Endothelial cell of umbilical vein (primary cell): ENCODE measurements at regions not wholly inside any gene's neighbourhood (a gene's known extent, or its start where the extent isn't known, plus 50 kb on each side); places are given as distances from the start of the nearest gene placed in this dataset.

Experiments
- BruUV-seq: library from RNA; stranded (reverse); fragments of 400-500 nt; replicated peaks from 2 replicates; lab custom pipeline; 2021; lab: Mats Ljungman, UMichigan
- CTCF ChIA-PET: fragments of 300-600, 350-600 bp; sonication (Branson Sonifier 250); formaldehyde crosslinking; loops from one replicate; lab custom pipeline; 2021; ENCODE audit warnings: antibody characterized with exemption, inconsistent platforms; lab: Charles Lee
- POLR2A ChIA-PET: fragments of 300-600, 350-600 bp; sonication (Branson Sonifier 250); formaldehyde crosslinking; loops from one replicate; lab custom pipeline; 2021; ENCODE audit warnings: antibody characterized with exemption, inconsistent platforms; lab: Charles Lee
- DNase-seq: peaks from one replicate; pipeline ENCODE4 v3.0.0-alpha.2; 2011; ENCODE audit warnings: low read depth, low spot score
- FAIRE-seq: peaks from 2 replicates; lab custom pipeline; 2011; peaks lifted over from hg19 to GRCh38; lab: Jason Lieb, UNC
- H2AFZ ChIP-seq: 2 replicates; pipeline ENCODE4 v1.6.0; 2012; ENCODE audit warnings: low read depth, low read length, control low read depth, inconsistent platforms
- H3K27ac ChIP-seq: 2 replicates; pipeline ENCODE4 v1.5.1; 2011; ENCODE audit warnings: low read depth, mild to moderate bottlenecking, control low read depth, low read length, moderate library complexity; ENCODE audit not compliant: insufficient read depth
- H3K27me3 ChIP-seq, 2 experiments: 2 replicates each; pipeline versions ENCODE4 v1.6.0 to v1.6.1; 2011; ENCODE audit warnings: low read length in 2 of 2, mixed read lengths in 1 of 2; ENCODE audit not compliant: control insufficient read depth in 2 of 2, insufficient read depth in 2 of 2
- H3K36me3 ChIP-seq, 2 experiments: 2 replicates in 1 of 2; 3 replicates in 1 of 2; pipeline ENCODE4 v1.5.1; 2011; ENCODE audit warnings: low read length in 2 of 2, mild to moderate bottlenecking in 1 of 2, moderate library complexity in 1 of 2; ENCODE audit not compliant: control insufficient read depth in 2 of 2, insufficient read depth in 2 of 2; ENCODE audit errors: extremely low read depth in 1 of 2
- H3K4me1 ChIP-seq: 3 replicates; pipeline ENCODE4 v1.5.1; 2011; ENCODE audit warnings: mild to moderate bottlenecking, low read length; ENCODE audit not compliant: control insufficient read depth, insufficient read depth; ENCODE audit errors: extremely low read depth
- H3K4me2 ChIP-seq: 2 replicates; pipeline ENCODE4 v1.6.1; 2011; ENCODE audit warnings: low read length, control low read depth, mixed read lengths; ENCODE audit not compliant: insufficient read depth
- H3K4me3 ChIP-seq, 3 experiments: fragments of 200-600 bp in 1 of 3; sonication (generic), shearing (Covaris generic) in 1 of 3; replicated peaks in 1 of 3; 2 replicates each; pipeline ENCODE4 v1.5.1; 2011 to 2016; ENCODE audit warnings: control low read depth in 3 of 3, low read length in 3 of 3, mild to moderate bottlenecking in 2 of 3, inconsistent platforms in 1 of 3, low read depth in 1 of 3, moderate library complexity in 1 of 3; ENCODE audit not compliant: insufficient read depth in 1 of 3
- H3K79me2 ChIP-seq: 2 replicates; pipeline ENCODE4 v1.6.0; 2012; ENCODE audit warnings: low read length, inconsistent platforms; ENCODE audit not compliant: control insufficient read depth, insufficient read depth
- H3K9ac ChIP-seq: replicated peaks from 2 replicates; pipeline ENCODE3; 2011; ENCODE audit warnings: low read length, control low read depth; ENCODE audit not compliant: insufficient read depth; ENCODE audit errors: extremely low read depth
- H3K9me1 ChIP-seq: replicated peaks from 3 replicates; pipeline ENCODE4 v1.6.0; 2011; ENCODE audit warnings: mild to moderate bottlenecking, low read length; ENCODE audit not compliant: control insufficient read depth, insufficient read depth; ENCODE audit errors: extremely low read depth
- H3K9me3 ChIP-seq: replicated peaks from 2 replicates; pipeline ENCODE4 v1.5.1; 2012; ENCODE audit warnings: low read length, inconsistent platforms; ENCODE audit not compliant: control insufficient read depth, insufficient read depth
- H4K20me1 ChIP-seq: replicated peaks from 2 replicates; pipeline ENCODE3; 2011; ENCODE audit warnings: mild to moderate bottlenecking, low read length; ENCODE audit not compliant: control insufficient read depth, insufficient read depth; ENCODE audit errors: extremely low read depth
- FOS ChIP-seq: IDR thresholded peaks from 2 replicates; pipeline ENCODE4 v1.6.1; 2011; ENCODE audit warnings: mild to moderate bottlenecking, low read length, moderate library complexity, borderline replicate concordance; ENCODE audit not compliant: insufficient read depth
- GATA2 ChIP-seq: IDR thresholded peaks from 2 replicates; pipeline ENCODE4 v1.7.0; 2011; ENCODE audit warnings: low read depth, mild to moderate bottlenecking, moderate library complexity, mixed read lengths, low read length; ENCODE audit not compliant: insufficient read length, insufficient read depth
- JUN ChIP-seq: IDR thresholded peaks from 2 replicates; pipeline ENCODE4 v1.6.1; 2011; ENCODE audit warnings: borderline replicate concordance, low read depth; ENCODE audit not compliant: insufficient read length, insufficient read depth
- MYC ChIP-seq: IDR thresholded peaks from one replicate; pipeline ENCODE4 v1.6.1; 2011; ENCODE audit warnings: mild to moderate bottlenecking, low read depth, low read length
- POLR2A ChIP-seq: IDR thresholded peaks from 2 replicates; pipeline ENCODE4 v1.6.1; 2012; ENCODE audit warnings: low read depth, mild to moderate bottlenecking, control low read depth, low read length
- POLR2AphosphoS5 ChIP-seq: IDR thresholded peaks from 2 replicates; pipeline ENCODE4 v1.6.1; 2012; ENCODE audit warnings: low read depth, mild to moderate bottlenecking, control low read depth, low read length, moderate library complexity; ENCODE audit not compliant: insufficient read depth
- dilution Hi-C: fragments of 300-500 bp; cut with MboI; formaldehyde crosslinking; loops from one replicate; pipeline ENCODE4 v1.15.0; 2019; ENCODE audit warnings: low sequenced_read_pairs; ENCODE audit not compliant: extremely low pct_ligation_motif_present
- intact Hi-C: fragments of 100-400 bp; cut with micrococcal nuclease; formaldehyde crosslinking; loops from one replicate; pipeline ENCODE4 v1.10.0; 2022
- TF ChIP-seq, protein P1 (sequence below): IDR thresholded peaks from 2 replicates; pipeline ENCODE4 v1.6.1; 2011; ENCODE audit not compliant: insufficient read depth, insufficient read length
- TF ChIP-seq, protein P2 (sequence below), 2 donors: IDR thresholded peaks; 1 replicate in 1 of 2; 2 replicates in 1 of 2; pipeline ENCODE4 v1.5.1; 2011; ENCODE audit warnings: low read length in 2 of 2, mild to moderate bottlenecking in 2 of 2, moderate library complexity in 2 of 2, control low read depth in 1 of 2, inconsistent platforms in 1 of 2, low read depth in 1 of 2; ENCODE audit not compliant: insufficient read depth in 1 of 2; ENCODE audit errors: extremely low read depth in 1 of 2

DNA sequence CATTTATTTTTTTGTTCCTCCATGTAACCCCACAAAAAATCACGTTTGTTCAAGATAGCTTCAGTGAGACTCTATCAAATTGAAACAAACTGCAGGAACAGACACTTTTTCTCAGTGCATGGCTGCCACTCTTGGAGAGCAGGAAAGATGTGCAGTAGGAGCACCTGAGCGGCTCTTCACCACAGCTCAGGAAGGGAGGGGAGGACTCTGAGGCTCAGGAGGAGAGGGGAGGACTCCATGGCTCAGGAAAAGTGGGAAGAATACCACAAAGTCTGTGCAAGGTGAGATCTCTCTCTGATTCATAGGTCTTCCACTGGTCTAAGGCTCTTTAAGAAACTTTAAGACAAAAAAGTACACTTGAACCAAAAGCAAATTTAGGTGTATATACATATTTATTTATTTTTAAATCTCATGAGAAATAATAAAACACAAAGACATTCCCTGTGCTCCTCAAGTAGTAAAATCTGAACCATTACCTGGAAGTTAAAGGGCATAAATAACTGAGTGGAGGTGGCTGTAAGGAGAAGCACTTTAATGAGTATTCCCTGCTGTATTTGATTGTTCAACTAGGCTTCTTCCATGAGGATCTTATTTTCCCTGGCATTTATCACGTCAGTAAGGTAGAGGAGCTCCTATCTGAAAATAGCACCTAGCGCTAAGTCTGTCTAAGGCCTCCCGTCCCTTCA is 69.2 kb upstream of the CCN6 start:
- H3K9me1 ChIP-seq = no peaks in the 10 kb centered on the region
- dilution Hi-C loops = no loop called here
- no TSS peak for BruUV-seq
- H3K27ac ChIP-seq = no peak overlapping the region
- no peak for DNase-seq
- H3K4me2 ChIP-seq = no peak overlapping the region
- no peak overlapping the region for H3K9ac ChIP-seq
- no peak for FAIRE-seq
- TF ChIP-seq, protein P1, sequence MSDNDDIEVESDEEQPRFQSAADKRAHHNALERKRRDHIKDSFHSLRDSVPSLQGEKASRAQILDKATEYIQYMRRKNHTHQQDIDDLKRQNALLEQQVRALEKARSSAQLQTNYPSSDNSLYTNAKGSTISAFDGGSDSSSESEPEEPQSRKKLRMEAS = no peak
- TF ChIP-seq FOS (no peak), MYC (no peak), POLR2AphosphoS5 (no peak), POLR2A (no peak), JUN (no peak), GATA2 (no peak)
- TF ChIP-seq, protein P2, sequence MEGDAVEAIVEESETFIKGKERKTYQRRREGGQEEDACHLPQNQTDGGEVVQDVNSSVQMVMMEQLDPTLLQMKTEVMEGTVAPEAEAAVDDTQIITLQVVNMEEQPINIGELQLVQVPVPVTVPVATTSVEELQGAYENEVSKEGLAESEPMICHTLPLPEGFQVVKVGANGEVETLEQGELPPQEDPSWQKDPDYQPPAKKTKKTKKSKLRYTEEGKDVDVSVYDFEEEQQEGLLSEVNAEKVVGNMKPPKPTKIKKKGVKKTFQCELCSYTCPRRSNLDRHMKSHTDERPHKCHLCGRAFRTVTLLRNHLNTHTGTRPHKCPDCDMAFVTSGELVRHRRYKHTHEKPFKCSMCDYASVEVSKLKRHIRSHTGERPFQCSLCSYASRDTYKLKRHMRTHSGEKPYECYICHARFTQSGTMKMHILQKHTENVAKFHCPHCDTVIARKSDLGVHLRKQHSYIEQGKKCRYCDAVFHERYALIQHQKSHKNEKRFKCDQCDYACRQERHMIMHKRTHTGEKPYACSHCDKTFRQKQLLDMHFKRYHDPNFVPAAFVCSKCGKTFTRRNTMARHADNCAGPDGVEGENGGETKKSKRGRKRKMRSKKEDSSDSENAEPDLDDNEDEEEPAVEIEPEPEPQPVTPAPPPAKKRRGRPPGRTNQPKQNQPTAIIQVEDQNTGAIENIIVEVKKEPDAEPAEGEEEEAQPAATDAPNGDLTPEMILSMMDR (IDR thresholded peaks at IDR 0.05; ENCODE audit: extremely low read depth in 1 of 2, insufficient read depth in 1 of 2, low read depth in 1 of 2, low read length in 2 of 2) = no peak
- no peaks in the 10 kb centered on the region for H3K36me3 ChIP-seq
- intact Hi-C loops = no loop called here
- ChIA-PET CTCF (interaction anchor here (0.8 to 1.1 kb wide), 6 partner anchors 27 to 289 kb away, joined by 3 to 4 read pairs (median 3); no protein-coding TSS in a partner anchor), POLR2A (no interaction called here)
- peaks cover 5% of the 10 kb centered on the region for H3K4me1 ChIP-seq
- H3K9me3 ChIP-seq = no peaks in the 10 kb centered on the region
- H3K4me3 ChIP-seq = no peak overlapping the region
- no peaks in the 10 kb centered on the region for H3K27me3 ChIP-seq
- H4K20me1 ChIP-seq = no peaks in the 10 kb centered on the region
- H2AFZ ChIP-seq = peak overlapping the region; percentile 5
- no peaks in the 10 kb centered on the region for H3K79me2 ChIP-seq
